Smooth muscle cell (in vitro differentiated cells): ENCODE measurements at regions not wholly inside any gene's neighbourhood (a gene's known extent, or its start where the extent isn't known, plus 50 kb on each side); places are given as distances from the start of the nearest gene placed in this dataset.
A peak's percentile ranks its signal among the peaks of the same experiment; 100 is the strongest.
"Not testable (repeated sequence)": the region's sequence is repeated elsewhere in the genome, so short reads cannot be mapped to it uniquely, and the experiment has no call there.

Experiments
- DNase-seq: peaks from one replicate; lab custom pipeline; 2025; ENCODE audit not compliant: unreplicated experiment; lab: John Stamatoyannopoulos, UW
- H2AFZ ChIP-seq: fragments of 200-600 bp; sonication (generic); 2 replicates; pipeline ENCODE4 v1.6.0; 2016; ENCODE audit warnings: antibody characterized with exemption, low read depth, mild to moderate bottlenecking
- H3F3A ChIP-seq: fragments of 200-600 bp; sonication (generic); 2 replicates; pipeline ENCODE4 v1.6.0; 2017; ENCODE audit warnings: antibody characterized with exemption, low read depth
- H3K27ac ChIP-seq: fragments of 200-600 bp; sonication (generic); 2 replicates; pipeline ENCODE4 v1.5.1; 2016; ENCODE audit warnings: low read depth, mild to moderate bottlenecking
- H3K27me3 ChIP-seq: fragments of 200-600 bp; sonication (generic); 2 replicates; pipeline ENCODE4 v1.6.1; 2016; ENCODE audit warnings: low read depth, mild to moderate bottlenecking
- H3K36me3 ChIP-seq: fragments of 200-600 bp; sonication (generic); 2 replicates; pipeline ENCODE4 v1.5.1; 2016; ENCODE audit warnings: low read depth
- H3K4me1 ChIP-seq: fragments of 200-600 bp; sonication (generic); 2 replicates; pipeline ENCODE4 v1.5.1; 2016; ENCODE audit warnings: low read depth
- H3K4me2 ChIP-seq: fragments of 200-600 bp; sonication (generic); 2 replicates; pipeline ENCODE4 v1.6.0; 2016; ENCODE audit warnings: mild to moderate bottlenecking
- H3K4me3 ChIP-seq: fragments of 200-600 bp; sonication (generic); 2 replicates; pipeline ENCODE4 v1.5.1; 2016; ENCODE audit warnings: mild to moderate bottlenecking
- H3K79me2 ChIP-seq: fragments of 200-600 bp; sonication (generic); 2 replicates; pipeline ENCODE4 v1.6.0; 2016; ENCODE audit warnings: low read depth, mild to moderate bottlenecking
- H3K9ac ChIP-seq: fragments of 200-600 bp; sonication (generic); 2 replicates; pipeline ENCODE4 v1.6.0; 2016; ENCODE audit warnings: low read depth
- H3K9me3 ChIP-seq: fragments of 200-600 bp; sonication (generic); replicated peaks from 2 replicates; pipeline ENCODE4 v1.5.1; 2016; ENCODE audit warnings: low read depth
- H4K20me1 ChIP-seq: fragments of 200-600 bp; sonication (generic); 2 replicates; pipeline ENCODE4 v1.6.0; 2016; ENCODE audit warnings: low read depth
- WGBS: methylation state at CpG from one replicate; pipeline ENCODE4 v1.1.7; 2016; ENCODE audit warnings: low lambda C conversion rate; 5-methylcytosine and 5-hydroxymethylcytosine counted together
- TF ChIP-seq, protein P1 (sequence below): fragments of 200-600 bp; sonication (generic); IDR thresholded peaks from 2 replicates; pipeline ENCODE4 v1.5.1; 2017; ENCODE audit warnings: borderline replicate concordance, mild to moderate bottlenecking, antibody characterized with exemption; ENCODE audit not compliant: insufficient read depth, poor library complexity, severe bottlenecking

- Histone ChIP-seq H3K4me2 (no peak overlapping the region), H3K9ac (no peak overlapping the region), H3K79me2 (no peaks in the 10 kb centered on the region), H3K4me3 (no peak overlapping the region), H3K9me3 (no peaks in the 10 kb centered on the region), H3K27ac (no peak overlapping the region), H3F3A (no peaks in the 10 kb centered on the region), H4K20me1 (no peaks in the 10 kb centered on the region), H3K27me3 (peaks cover 46% of the 10 kb centered on the region), H3K4me1 (peaks cover 4% of the 10 kb centered on the region), H2AFZ (no peak overlapping the region), H3K36me3 (no peaks in the 10 kb centered on the region)
- TF ChIP-seq, protein P1, sequence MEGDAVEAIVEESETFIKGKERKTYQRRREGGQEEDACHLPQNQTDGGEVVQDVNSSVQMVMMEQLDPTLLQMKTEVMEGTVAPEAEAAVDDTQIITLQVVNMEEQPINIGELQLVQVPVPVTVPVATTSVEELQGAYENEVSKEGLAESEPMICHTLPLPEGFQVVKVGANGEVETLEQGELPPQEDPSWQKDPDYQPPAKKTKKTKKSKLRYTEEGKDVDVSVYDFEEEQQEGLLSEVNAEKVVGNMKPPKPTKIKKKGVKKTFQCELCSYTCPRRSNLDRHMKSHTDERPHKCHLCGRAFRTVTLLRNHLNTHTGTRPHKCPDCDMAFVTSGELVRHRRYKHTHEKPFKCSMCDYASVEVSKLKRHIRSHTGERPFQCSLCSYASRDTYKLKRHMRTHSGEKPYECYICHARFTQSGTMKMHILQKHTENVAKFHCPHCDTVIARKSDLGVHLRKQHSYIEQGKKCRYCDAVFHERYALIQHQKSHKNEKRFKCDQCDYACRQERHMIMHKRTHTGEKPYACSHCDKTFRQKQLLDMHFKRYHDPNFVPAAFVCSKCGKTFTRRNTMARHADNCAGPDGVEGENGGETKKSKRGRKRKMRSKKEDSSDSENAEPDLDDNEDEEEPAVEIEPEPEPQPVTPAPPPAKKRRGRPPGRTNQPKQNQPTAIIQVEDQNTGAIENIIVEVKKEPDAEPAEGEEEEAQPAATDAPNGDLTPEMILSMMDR: no peak
- DNase-seq: no peak
These were observed 128.2 kb upstream of the RASEF start for GRCh38 chr9:83191154-83191553.

DNA sequence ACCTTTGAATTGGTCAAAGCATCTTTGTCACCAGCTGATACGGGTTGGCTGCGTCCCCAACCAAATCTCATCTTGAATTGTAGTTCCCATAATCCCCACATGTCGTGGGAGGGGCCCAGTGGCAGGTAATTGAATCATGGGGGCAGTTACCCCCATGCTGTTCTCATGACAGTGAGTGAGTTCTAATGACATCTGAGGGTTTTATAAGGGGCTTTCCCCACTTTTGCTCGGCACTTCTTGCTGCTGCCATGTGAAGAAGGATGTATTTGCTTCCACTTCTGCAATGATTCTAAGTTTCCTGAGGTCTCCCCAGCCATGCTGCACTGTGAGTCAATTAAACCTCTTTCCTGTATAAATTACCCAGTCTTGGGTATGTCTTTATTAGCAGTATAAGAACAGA, 126.1 kb upstream of the RASEF start:
- not testable (repeated sequence) for H3K4me3 ChIP-seq, H3F3A ChIP-seq, H3K9ac ChIP-seq, H3K9me3 ChIP-seq, H3K4me2 ChIP-seq, H3K27ac ChIP-seq, H3K36me3 ChIP-seq, DNase-seq, H4K20me1 ChIP-seq, H2AFZ ChIP-seq, H3K79me2 ChIP-seq
- 77% methylated on average over 4 of the region's 4 CpGs for WGBS
- Histone ChIP-seq H3K4me1 (peaks cover 11% of the 10 kb centered on the region), H3K27me3 (peaks cover 66% of the 10 kb centered on the region)

- TF ChIP-seq, protein P1: no peak
- Histone ChIP-seq H3K9me3 (no peaks in the 10 kb centered on the region), H3K36me3 (no peaks in the 10 kb centered on the region), H3K4me3 (no peak overlapping the region), H3K9ac (no peak overlapping the region), H3K27ac (no peak overlapping the region), H3K27me3 (peaks cover 73% of the 10 kb centered on the region), H3F3A (no peaks in the 10 kb centered on the region), H3K4me2 (no peak overlapping the region), H4K20me1 (no peaks in the 10 kb centered on the region), H2AFZ (no peak overlapping the region), H3K4me1 (peaks cover 11% of the 10 kb centered on the region), H3K79me2 (no peaks in the 10 kb centered on the region)
- 95% methylated on average over 3 of the region's 3 CpGs for WGBS
- no peak for DNase-seq
These were observed 125.3 kb upstream of the RASEF start for GRCh38 chr9:83188277-83188676.

- TF ChIP-seq, protein P1: no peak
- Histone ChIP-seq H4K20me1 (no peaks in the 10 kb centered on the region), H3K27ac (no peak overlapping the region), H2AFZ (no peak overlapping the region), H3K4me2 (peak overlapping the region; percentile 54), H3K79me2 (no peaks in the 10 kb centered on the region), H3K9me3 (no peaks in the 10 kb centered on the region), H3K36me3 (no peaks in the 10 kb centered on the region), H3K4me3 (no peak overlapping the region), H3K27me3 (peaks cover 87% of the 10 kb centered on the region), H3K9ac (no peak overlapping the region), H3K4me1 (peaks cover 11% of the 10 kb centered on the region), H3F3A (no peaks in the 10 kb centered on the region)
- no peak for DNase-seq
- 41% methylated on average over 3 of the region's 3 CpGs for WGBS
These were observed 123.3 kb upstream of the RASEF start for GRCh38 chr9:83186155-83186737.
